OCI-LY7 (cell line): ENCODE measurements at regions not wholly inside any gene's neighbourhood (a gene's known extent, or its start where the extent isn't known, plus 50 kb on each side); places are given as distances from the start of the nearest gene placed in this dataset.

Source experiments
- CTCF ChIP-seq: fragments of 200-600 bp; sonication (generic); conservative IDR thresholded peaks from 2 replicates; pipeline ENCODE4 v1.5.1; 2014; ENCODE audit warnings: mild to moderate bottlenecking, antibody characterized with exemption, low read length, moderate library complexity, mixed read lengths
- EZH2phosphoT487 ChIP-seq: fragments of 200-600 bp; sonication (generic); IDR thresholded peaks from 2 replicates; pipeline ENCODE4 v1.6.1; 2018; ENCODE audit warnings: low read depth, borderline replicate concordance, mild to moderate bottlenecking, mixed run types, antibody characterized with exemption, low read length, moderate library complexity, mixed read lengths

DNA sequence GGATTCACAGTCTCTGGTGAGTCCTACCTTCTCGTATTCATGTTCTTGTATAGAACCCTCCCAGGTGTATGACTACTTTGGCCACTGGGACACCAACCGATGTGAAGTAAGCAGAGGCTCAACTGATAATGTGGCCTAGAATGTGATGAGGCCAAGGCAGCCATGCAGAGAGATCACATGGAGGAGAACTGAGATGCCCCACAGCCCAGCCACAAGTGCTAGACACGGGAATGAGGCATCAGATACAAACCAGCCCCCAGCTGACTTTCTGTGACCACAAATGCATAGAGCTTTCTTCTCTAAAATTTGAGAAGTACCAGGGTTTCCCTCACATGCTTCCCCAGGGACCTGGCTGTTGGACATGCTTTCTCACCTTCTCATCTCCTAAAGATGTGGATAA, 375.7 kb downstream of the CCSER2 start:
- TF ChIP-seq CTCF (no peak), EZH2phosphoT487 (no peak)
